Stimulated activated CD8-positive, alpha-beta memory T cell treated with anti-CD3 and anti-CD28 coated beads, Interleukin-7, amount 100 ng/mL, for 1 hour (primary cell): ENCODE measurements at regions not wholly inside any gene's neighbourhood (a gene's known extent, or its start where the extent isn't known, plus 50 kb on each side); places are given as distances from the start of the nearest gene placed in this dataset.
"Not testable (repeated sequence)": the region's sequence is repeated elsewhere in the genome, so short reads cannot be mapped to it uniquely, and the experiment has no call there.

Experiments
- DNase-seq, 2 donors: peaks; one replicate each; pipeline ENCODE4 v3.0.0-alpha.2; 2020; ENCODE audit warnings: low read depth in 2 of 2

DNA sequence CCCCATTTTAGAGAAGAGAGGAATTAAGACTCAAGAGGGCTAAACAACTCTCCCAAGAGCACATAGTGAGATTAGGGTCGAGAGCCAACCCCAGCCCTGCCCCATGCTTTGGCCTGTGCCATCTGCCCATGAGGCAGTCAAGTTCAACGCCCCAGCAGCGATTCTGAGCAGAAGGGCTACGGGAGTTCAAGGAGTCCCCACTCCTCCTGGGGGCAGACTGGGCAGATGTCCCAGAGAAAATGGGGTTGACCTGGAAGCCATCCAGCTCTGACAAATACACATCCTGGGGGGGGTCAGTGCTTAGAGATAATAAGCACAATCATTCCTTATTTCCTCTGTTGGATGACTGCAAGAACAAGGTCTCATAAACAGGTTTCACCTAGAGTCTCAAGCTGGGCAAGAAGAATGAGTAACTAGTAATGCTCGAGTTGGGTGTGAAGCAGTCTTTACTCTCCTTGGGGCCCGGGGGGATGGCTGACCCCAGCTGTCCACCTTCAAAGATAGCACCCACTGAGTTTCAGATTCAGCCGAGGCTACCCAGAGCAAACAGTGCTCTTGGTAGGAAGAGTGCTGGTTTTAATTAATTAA is 716.4 kb downstream of the RNF144A start:
- no peak for DNase-seq

GRCh38 chr2:7634409-7634808 is 717.2 kb downstream of the RNF144A start:
- no peak for DNase-seq

DNA sequence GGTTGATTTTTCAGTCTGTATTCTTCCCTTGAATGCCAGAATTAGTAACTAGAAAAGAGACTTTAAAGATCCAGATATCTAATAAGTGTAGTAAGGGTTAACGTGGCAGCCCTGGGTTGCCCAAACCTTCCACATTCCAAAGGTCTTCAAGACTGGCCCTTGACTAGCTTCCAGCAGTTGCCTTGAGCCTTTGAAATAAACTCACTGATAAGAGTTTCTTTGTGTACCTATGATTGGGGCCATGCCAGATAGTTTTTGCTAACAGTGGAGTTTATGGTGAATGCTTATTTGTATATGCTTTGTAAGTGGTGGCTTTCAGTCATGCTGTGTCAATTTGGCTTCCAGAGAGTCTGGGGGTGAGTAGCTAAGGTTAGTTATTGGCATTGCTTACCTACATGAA is 722.3 kb downstream of the RNF144A start:
- no peak for DNase-seq

DNA sequence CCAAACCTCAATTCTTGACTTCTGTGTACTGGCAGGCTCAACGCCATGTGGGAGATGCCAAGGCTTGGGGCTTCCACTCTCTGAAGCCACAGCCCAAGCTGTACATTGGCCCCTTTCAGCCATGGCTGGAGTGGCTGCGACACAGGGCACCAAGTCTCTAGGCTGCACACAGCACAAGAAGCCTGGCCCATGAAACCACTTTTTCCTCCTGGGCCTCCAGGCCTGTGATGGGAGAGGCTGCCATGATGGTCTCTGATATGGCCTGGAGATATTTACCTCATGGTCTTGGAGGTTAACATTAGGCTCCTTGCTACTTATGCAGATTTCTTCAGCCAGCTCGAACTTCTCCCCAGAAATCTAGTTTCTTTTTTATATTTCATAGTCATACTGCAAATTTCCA is 724.1 kb downstream of the RNF144A start:
- not testable (repeated sequence) for DNase-seq

- DNase-seq = no peak
Observed at GRCh38 chr2:7646024-7646423, 728.8 kb downstream of the RNF144A start.

GRCh38 chr2:7646661-7647060 is 729.4 kb downstream of the RNF144A start:
- no peak for DNase-seq

DNA sequence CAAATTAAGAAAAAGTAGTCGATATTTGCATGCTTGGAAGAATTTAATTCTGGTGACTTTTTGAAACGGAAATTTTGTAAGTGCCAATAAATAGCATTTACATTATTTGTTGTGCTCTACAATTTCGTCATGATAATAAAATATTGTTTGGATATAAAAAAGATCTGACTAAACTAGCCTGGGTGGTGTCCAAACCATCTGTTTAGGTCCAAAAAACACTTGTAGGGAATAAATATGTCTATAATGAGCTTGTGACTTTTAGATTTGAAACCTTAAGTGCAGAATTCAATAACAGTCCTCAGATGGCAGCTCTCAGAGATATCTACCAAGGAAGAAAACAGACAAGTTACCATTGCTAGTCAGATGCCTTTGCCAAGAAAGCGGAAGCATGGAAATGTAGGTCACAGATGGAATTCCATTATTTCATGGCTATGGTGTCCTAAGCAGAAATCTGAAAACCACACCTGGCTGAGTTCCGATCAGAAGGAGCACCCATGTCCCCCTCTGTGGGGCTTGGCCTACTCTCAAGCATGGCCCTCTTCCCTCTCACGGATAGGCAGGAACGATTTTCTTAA is 731.1 kb downstream of the RNF144A start:
- DNase-seq = no peak

- no peak for DNase-seq
Observed at GRCh38 chr2:7649461-7650228, 732.4 kb downstream of the RNF144A start.

GRCh38 chr2:7653617-7654016 is 736.4 kb downstream of the RNF144A start:
- no peak for DNase-seq

- DNase-seq = no peak
Observed at GRCh38 chr2:7655629-7656028, 738.4 kb downstream of the RNF144A start.

GRCh38 chr2:7657526-7657925 is 740.3 kb downstream of the RNF144A start:
- not testable (repeated sequence) for DNase-seq

- no peak for DNase-seq
Observed at GRCh38 chr2:7658486-7658885, 741.3 kb downstream of the RNF144A start.

- DNase-seq = no peak
Observed at GRCh38 chr2:7660816-7661215, 743.6 kb downstream of the RNF144A start.

- no peak for DNase-seq
Observed at GRCh38 chr2:7661502-7661901, 744.3 kb downstream of the RNF144A start.

DNA sequence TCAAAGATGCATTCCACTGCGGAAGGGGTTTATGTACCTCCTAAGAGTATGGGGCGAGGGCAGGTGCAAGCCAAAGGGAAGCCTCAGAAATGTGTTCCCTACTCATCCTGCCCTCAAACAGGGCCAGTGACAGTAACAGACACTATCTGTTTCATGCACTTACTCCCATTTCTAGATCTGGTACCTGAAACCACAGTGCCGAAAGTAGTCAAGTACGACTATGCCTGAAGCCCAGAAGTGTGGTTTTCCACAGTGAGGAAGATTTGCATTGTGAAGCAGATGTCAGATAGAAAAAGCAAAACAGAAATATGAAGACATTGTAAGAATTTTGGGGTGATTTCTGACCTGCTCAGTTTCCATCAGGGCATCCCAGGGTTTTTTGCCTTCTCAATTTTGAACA is 748.7 kb downstream of the RNF144A start:
- DNase-seq = no peak

DNA sequence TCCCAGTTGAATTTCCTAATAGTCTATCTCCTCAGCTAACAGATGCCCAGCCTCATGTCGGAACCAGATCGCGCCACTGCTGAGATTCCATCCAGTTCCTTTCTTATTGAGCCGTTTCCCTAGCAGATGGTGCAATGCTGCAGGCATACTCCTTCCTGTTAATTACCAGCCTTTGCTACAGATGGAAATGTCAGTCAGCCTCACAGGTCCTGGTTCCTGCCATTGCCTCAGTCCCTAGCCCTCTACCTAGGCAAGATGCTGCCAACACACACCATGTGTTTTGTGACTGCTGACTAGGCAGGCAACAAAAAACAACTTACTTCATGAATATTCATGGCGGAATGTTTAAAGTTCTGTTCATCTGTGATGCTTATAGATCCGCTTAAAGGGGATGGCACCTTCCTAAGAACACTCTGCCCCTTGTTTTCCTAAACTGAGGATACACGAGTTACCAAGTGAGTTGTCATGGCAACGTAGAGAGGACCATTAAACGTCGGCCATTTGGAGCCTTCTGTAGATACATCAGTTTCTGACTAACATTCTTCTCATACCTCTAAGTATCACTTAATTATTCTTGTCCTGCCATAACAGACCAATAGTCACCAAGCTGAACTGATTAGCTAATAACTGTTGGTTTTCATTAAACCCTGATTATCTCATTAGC is 749.5 kb downstream of the RNF144A start:
- no peak for DNase-seq

DNA sequence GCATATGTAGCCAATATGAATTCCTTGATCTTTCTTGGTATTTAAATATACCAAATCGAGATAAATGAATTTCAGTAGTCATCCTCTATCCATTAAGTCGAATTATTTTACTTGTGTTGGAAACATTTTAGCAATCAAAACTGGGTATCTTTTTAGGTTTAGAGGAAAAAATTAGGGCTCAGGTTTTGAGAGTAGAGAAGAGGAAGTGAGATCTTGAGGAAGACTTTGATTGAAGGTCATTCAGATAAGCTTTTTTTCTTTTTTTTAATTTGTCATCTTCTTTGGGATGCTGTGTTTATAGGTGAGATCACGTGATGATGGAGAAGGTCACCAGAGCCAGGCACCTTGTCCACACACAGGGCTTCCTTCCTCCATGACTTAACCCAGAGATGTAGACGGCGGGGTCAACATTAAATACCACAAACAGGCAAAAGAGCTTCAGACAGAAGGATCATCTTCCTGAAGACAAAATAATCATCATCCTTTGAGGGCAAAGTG is 750.1 kb downstream of the RNF144A start:
- no peak for DNase-seq

DNA sequence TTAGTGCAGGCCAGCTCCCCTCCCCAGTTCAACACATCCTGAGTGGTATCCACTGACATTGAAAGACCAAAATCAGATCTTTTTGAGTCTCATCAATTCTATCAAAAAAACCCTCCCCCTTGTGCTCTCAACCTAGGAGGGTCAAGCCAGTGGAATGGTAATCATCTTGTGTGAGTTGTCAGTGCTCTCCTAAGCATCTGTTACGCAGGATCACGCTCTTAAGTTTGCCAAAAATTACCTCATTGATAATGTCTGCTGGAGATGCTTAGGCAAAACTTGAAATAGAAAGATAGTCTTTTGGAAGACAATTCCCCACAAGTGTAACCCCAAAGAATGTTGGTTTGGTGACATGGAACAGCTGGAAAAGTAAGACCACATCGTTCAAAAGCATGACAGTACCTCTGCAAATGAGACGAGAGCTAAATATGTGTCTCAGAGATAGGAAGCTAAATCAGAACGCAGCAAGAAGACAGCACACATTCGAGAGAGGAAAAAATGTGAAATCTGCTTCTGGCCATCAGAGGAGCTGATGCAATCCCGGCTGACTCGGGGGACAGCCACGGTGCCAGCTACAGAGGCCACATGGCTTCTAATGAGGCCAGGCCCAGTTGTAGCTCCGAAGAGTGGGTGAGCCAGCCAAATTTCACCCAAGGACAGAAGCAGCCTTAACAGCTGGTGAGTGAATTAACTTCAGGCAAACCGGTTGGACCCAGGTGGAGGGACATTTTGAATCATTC is 753.9 kb downstream of the RNF144A start:
- DNase-seq = no peak

- DNase-seq = no peak
Observed at GRCh38 chr2:7672027-7672684, 754.9 kb downstream of the RNF144A start.

GRCh38 chr2:7672685-7673071 is 755.5 kb downstream of the RNF144A start:
- DNase-seq = no peak

- DNase-seq = no peak
Observed at GRCh38 chr2:7673101-7673500, 755.9 kb downstream of the RNF144A start.
